HL-60/S4 treated with phorbol 12-myristate 13-acetate at 8.2 ng/mL for 4 days and 3 days (cell line): ENCODE measurements at regions not wholly inside any gene's neighbourhood (a gene's known extent, or its start where the extent isn't known, plus 50 kb on each side); places are given as distances from the start of the nearest gene placed in this dataset.
"Not testable (repeated sequence)": the region's sequence is repeated elsewhere in the genome, so short reads cannot be mapped to it uniquely, and the experiment has no call there.

Experiments used
- in situ Hi-C: fragments of 300-500 bp; cut with MboI; formaldehyde crosslinking; loops from 2 replicates; pipeline ENCODE4 v1.15.0; 2022; ENCODE audit warnings: low sequenced_read_pairs

DNA sequence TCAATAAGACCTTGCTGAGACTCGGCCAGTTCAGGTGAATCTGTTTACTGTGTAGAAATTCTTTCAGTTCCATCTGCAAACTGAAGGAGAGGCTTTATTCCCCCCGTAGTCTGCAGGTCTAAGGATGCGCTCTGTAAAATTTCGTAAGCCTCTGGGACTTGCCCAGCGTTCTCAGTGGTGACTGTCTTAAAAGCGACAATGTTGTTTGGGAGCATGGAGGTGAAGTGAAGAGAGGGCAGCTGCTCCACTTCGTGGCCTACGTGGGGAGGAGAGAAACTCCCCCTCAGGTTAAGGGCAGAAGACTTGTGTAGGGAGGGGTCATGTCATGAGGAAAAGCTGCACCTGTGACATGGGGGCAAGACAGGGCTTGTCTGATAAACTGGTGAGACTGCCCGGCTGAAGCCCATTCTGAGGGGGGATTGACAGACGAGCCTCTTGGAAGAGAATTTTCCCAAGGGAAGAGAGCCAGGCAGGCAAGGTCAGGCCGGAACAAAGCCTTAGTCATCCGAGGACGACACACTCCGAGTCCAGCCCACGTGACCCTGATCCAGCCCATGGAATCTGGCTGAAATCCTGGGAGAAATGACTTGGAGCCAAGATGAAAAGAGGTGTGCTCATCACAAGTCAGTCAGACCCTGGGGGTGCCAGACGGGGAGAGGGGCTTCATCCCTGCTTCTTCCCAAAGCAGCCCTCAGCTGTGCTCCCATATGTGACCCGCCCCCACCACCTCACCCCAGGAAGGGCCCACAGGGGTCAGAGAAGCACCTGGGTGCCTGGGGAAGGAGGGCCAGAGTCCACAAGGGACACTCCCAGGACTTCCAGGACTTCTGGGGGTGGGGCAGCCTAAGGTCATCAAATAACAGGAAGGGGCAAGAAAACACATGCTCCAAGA lies 88.5 kb upstream of the SH3BP4 start:
- in situ Hi-C loops, result no loop called here

- in situ Hi-C loops, result no loop called here
These were observed 89.7 kb upstream of the SH3BP4 start for GRCh38 chr2:234861841-234862735.

DNA sequence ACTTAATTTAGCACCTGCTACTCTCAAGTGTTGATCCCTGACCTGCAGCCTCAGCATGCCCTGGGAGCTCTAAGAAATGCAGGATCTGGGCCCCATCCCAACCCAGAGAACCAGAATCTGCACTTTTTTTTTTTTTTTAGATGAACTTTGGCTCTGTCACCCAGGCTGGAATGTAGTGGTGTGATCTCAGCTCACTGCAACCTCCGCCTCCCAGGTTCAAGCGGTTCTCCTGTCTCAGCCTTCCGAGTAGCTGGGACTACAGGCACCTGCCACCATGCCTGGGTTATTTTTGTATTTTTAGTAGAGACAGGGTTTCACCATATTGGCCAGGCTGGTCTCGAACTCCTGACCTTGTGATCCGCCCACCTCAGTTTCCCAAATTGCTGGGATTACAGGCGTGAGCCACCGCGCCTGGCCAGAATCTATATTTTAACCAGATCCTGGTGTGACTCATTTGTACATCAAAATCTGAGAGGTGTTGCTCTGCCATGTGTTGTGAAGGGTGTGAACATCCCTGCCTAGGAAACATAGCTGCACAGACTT lies 92.4 kb upstream of the SH3BP4 start:
- in situ Hi-C loops, result not testable (repeated sequence)

DNA sequence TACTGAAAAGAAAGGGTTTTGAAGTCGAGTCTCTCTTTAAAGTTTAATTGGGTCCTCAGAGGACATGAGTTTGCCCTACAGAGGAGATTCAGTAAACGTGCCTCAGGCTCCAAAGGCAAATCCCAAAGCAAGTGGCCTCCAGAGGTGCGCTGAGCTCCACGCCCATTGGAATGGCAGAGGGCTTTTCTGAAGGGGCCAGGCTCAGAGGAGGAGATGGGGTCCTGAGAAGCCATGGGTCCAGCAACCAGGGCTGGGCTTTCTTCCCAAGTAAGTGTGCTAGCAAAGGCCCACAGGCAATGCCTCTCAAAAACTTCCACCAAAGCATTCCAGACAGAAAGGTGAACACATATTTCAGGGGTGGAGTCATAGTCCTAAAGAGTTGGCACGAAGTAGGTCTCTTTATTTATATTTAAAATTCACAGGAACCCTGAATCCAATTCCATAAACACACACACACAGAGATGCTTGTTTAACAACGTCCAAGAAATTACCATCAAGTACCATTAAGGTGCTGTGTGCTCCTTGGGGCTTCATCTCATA lies 93.0 kb upstream of the SH3BP4 start:
- in situ Hi-C loops, result no loop called here

DNA sequence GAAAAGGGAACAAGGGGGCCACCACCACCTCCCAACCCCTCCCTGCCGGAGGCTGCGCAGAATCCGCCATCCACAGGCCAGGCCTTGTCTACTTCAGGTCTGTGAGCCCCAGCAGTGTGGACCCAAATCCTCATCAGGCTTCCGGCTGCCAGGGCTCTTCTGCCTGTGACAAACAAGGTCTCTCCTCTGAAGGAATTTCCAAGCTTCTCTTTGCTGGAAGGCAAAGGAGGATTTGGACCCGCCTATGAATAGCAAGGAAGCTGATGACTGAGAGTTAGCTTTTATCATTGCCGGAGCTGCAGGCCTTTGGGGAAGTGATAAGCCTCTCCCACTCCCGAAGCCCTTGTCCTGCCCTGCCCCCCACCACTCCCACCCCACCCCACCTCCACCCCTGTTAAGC lies 93.7 kb upstream of the SH3BP4 start:
- in situ Hi-C loops, result no loop called here

- in situ Hi-C loops, result no loop called here
These were observed 98.1 kb upstream of the SH3BP4 start for GRCh38 chr2:234853729-234854128.

DNA sequence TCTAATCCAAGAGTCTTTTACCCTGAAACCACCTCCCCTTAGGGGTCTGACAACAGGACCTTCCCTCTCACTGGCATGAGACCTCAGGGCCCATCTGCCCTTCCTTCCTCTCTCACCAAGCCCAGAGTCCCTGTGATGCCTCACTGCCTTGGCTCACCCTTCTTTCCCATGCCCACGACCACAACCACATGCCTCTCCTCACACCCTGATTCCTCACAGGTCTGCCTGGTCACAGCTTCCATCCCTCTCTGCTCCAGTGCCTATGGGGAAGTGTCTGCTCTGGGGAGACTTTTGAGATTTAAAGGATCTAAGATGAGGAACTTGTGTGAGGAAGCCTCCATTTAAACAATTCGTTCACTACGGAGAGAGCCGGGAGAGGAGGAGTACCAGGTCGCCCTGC lies 98.9 kb upstream of the SH3BP4 start:
- in situ Hi-C loops, result no loop called here

DNA sequence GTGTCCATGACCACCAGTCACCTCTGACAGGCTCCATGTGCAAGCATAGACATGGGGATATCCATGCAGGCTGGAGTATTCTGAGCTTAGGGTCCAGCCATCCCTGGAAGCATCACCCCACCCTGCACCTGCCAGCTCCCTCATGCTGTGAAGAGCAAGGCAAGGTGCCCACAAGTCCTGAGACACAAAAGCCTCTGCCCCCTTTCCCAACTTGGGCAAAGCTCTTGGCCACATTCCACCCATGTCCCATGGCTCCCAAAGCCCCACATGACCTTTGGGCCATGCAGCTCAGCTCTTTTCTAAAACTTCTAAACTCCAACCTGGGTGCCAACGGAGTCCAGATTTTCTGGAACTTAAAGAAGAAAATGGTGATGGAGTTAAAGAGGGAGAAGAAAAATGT lies 99.8 kb upstream of the SH3BP4 start:
- in situ Hi-C loops, result no loop called here

DNA sequence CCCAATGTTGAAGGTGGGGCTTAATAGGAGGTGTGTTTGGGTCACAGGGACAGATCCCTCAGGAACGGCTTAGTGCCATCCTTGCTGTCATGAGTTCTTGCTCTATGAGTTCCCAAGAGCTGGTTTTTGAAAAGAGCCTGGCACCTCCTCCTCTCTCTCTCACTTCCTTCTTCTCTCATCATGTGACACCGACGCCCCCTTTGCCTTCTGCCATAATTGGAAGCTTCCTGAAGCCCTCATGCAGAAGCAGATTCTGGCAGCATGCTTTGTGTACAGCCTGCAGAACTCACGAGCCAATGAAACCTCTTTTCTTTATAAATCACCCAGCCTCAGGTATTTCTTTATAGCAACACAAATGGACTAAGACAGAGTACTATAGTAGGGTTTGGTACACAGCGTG lies 100.4 kb upstream of the SH3BP4 start:
- in situ Hi-C loops, result no loop called here

DNA sequence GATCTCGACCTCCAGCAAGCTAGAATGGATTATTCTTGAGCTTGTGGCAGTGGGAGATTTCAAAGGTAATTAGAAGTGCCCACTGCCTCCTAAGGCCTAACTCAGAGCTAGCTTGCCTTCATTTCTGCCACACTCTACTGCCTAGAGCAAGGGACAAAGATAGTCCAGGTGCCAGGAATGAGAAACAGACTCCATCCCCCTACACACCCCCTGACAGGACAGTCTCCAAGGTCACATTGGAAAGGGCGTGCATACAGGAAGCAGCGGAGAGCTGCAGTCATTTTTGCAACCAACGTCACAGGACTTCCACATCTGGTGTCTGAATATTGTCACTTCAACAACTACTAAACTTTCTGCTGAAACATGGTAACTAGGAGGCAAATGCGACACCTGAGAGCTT lies 101.0 kb upstream of the SH3BP4 start:
- in situ Hi-C loops, result no loop called here

GRCh38 chr2:234849678-234850077 lies 102.1 kb upstream of the SH3BP4 start:
- in situ Hi-C loops, result no loop called here

GRCh38 chr2:234848578-234848977 lies 103.2 kb upstream of the SH3BP4 start:
- in situ Hi-C loops, result no loop called here

GRCh38 chr2:234847639-234848038 lies 104.2 kb upstream of the SH3BP4 start:
- in situ Hi-C loops, result no loop called here

DNA sequence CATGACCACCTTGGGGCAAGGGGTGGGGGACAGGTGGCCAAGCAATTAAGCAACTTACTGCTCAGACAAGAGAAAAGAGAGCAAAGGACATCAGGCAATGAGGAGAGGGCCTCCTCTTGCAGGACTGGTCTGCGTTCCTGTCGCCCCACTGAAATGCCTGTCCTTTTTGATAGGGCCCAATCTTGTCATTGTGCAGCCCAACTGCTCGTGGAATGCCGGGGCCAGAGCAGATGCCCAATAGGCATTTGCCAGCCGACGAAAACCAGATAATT lies 104.5 kb upstream of the SH3BP4 start:
- in situ Hi-C loops, result no loop called here

DNA sequence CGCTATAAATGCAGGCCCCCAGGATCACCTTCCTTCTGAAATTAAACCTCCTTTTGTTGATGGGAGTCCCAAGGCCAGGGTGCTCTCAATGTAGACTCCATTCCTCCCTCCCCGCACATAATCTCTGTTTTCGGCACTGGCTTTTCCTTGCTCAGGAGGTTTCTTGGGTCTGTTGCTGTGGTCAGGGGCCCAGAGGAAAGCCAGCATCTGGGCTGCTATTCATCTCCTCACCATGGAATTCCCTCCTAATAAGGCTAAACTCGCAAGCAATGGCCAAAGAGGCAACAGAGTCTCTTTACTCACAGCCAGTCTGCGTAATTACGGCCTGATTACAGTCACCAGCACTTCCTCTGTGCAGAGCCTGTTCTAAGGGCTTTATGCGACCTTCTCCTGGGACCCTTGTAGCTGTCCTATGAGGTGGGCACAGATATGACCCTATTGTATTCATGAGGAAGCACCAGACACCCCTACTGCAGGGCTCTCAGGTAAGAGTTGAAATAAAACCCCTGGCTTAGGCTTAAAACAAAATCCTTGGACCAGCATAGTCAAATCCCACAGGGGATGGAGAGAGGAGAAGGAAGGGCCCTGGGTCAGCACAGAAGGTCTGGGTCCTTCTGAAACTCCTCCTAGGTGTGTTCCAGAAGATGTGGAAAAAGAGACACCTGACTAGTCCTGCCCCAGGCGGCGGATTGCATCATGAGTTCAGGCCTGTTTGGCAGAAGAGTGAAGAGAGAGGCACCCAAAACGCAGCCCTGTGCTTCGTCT lies 105.0 kb upstream of the SH3BP4 start:
- in situ Hi-C loops, result no loop called here

DNA sequence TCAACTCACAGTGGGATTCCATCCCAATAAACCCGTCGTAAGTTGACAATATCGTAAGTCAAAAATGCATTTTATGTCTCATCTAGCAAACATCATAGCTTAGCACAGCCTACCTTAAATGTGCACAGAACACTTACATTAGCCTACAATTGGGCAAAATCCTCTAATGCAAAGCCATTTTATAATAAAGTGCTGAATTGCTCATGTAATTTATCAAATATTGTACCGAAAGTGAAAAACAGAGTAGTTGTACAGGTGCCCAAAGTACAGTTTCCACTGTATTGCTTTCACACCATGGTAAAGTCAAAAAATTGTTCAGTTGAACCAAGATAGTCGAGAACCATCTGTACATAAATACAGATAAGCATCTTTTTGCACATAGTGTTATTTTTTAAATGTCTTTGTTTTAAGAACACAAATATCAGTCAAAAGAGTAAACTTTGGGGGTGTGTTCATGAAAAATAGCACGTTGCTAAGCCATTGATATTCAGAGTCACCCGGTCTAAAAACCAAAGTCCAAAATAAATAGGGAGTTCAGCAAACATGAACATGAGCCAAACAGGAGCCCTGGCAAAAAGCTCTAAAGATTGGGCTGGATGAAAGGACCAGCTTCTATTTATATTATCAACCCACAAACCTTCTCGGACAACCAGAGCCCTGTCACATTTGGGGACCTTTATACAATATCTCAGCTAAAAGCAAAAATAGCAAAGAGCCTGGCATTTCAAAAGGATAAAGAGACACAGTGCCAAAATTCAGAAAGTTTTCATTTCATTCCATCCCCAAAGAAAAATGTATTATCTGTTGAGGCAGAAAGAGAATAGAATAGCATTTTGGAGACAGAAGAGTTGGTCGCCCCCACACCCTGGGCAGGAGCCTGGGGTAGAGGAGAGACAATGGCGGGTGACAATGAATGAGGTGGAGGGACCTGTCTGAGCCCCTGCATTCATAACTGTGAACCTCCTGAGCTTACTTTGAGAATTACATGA lies 105.9 kb upstream of the SH3BP4 start:
- in situ Hi-C loops, result no loop called here

GRCh38 chr2:234843411-234843810 lies 108.4 kb upstream of the SH3BP4 start:
- in situ Hi-C loops, result no loop called here

- in situ Hi-C loops, result no loop called here
These were observed 109.1 kb upstream of the SH3BP4 start for GRCh38 chr2:234842753-234843152.

GRCh38 chr2:234841321-234842015 lies 110.3 kb upstream of the SH3BP4 start:
- in situ Hi-C loops, result no loop called here
